ENCODE measurements at regions not wholly inside any gene's neighbourhood (a gene's known extent, or its start where the extent isn't known, plus 50 kb on each side); places are given as distances from the start of the nearest gene placed in this dataset.

- TF ChIP-seq, protein P1, sequence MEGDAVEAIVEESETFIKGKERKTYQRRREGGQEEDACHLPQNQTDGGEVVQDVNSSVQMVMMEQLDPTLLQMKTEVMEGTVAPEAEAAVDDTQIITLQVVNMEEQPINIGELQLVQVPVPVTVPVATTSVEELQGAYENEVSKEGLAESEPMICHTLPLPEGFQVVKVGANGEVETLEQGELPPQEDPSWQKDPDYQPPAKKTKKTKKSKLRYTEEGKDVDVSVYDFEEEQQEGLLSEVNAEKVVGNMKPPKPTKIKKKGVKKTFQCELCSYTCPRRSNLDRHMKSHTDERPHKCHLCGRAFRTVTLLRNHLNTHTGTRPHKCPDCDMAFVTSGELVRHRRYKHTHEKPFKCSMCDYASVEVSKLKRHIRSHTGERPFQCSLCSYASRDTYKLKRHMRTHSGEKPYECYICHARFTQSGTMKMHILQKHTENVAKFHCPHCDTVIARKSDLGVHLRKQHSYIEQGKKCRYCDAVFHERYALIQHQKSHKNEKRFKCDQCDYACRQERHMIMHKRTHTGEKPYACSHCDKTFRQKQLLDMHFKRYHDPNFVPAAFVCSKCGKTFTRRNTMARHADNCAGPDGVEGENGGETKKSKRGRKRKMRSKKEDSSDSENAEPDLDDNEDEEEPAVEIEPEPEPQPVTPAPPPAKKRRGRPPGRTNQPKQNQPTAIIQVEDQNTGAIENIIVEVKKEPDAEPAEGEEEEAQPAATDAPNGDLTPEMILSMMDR (IDR thresholded peaks at IDR 0.05), result no peak
- no peak for TF ChIP-seq EZH2 (IDR thresholded peaks at IDR 0.05; ENCODE audit: borderline replicate concordance, insufficient read depth, low read depth, low read length, poor library complexity, severe bottlenecking)
- H3K27me3 Mint-ChIP-seq, result peaks cover 8% of the 10 kb centered on the region
- no peak overlapping the region for H3K4me3 Mint-ChIP-seq
- H3K27ac ChIP-seq (ENCODE audit: low read length in 2 of 2), result no peak overlapping the region
- no peaks in the 10 kb centered on the region for H3K9me3 Mint-ChIP-seq (ENCODE audit: insufficient read depth)
- H3K27ac Mint-ChIP-seq, result no peak overlapping the region
- H3K36me3 ChIP-seq (replicated peaks in 1 of 2; ENCODE audit: control extremely low read depth in 1 of 2, control insufficient read depth in 1 of 2, extremely low read depth in 1 of 2, insufficient read depth in 2 of 2, low read length in 1 of 2), result no peaks in the 10 kb centered on the region
- no peak overlapping the region for H3K9ac ChIP-seq (ENCODE audit: low read length)
- ATAC-seq (ENCODE audit: low read depth) (no peak), DNase-seq (no peak)
- intact Hi-C loops (cut with micrococcal nuclease), result no loop called here
- H3K4me3 ChIP-seq (ENCODE audit: control extremely low read depth in 1 of 5, extremely low read depth in 1 of 5, insufficient read depth in 1 of 5, low read depth in 2 of 5, low read length in 4 of 5), result no peak overlapping the region
- no peaks in the 10 kb centered on the region for H3K79me2 ChIP-seq (ENCODE audit: control insufficient read depth, insufficient read depth, low read length)
- no peak overlapping the region for H3K4me2 ChIP-seq (replicated peaks; ENCODE audit: low read depth, low read length, poor library complexity, severe bottlenecking)
- H4K20me1 ChIP-seq (ENCODE audit: control insufficient read depth, insufficient read depth, low read length, poor library complexity, severe bottlenecking), result no peaks in the 10 kb centered on the region
- no peaks in the 10 kb centered on the region for H3K4me1 ChIP-seq (ENCODE audit: control insufficient read depth in 2 of 2, insufficient read depth in 2 of 2, low read length in 2 of 2)
- ChIA-PET POLR2A (no interaction called here), CTCF (no interaction called here)
- no peaks in the 10 kb centered on the region for H3K4me1 Mint-ChIP-seq
- no peaks in the 10 kb centered on the region for H3K27me3 ChIP-seq (replicated peaks in 1 of 4; ENCODE audit: control extremely low read depth in 1 of 4, control insufficient read depth in 3 of 4, insufficient read depth in 4 of 4, low read length in 3 of 4)
- no peaks in the 10 kb centered on the region for H3K9me3 ChIP-seq (ENCODE audit: control extremely low read depth in 1 of 3, control insufficient read depth in 2 of 3, insufficient read depth in 1 of 3, low read length in 2 of 3)
- WGBS (ENCODE audit: insufficient coverage), result 100% methylated on average over 1 of the region's 2 CpGs
- H2AFZ ChIP-seq (ENCODE audit: insufficient read depth, low read depth, low read length, poor library complexity, severe bottlenecking), result no peak overlapping the region
Measured at GRCh38 chr5:53239301-53239990, 129.9 kb upstream of the MOCS2 start.

GRCh38 chr5:53240661-53241060 is 131.1 kb upstream of the MOCS2 start:
- intact Hi-C loops (cut with micrococcal nuclease), result no loop called here

More at GRCh38 chr5:53240661-53241060, 131.1 kb upstream of the MOCS2 start:
- no peaks in the 10 kb centered on the region for H3K4me1 ChIP-seq (ENCODE audit: control insufficient read depth in 2 of 2, insufficient read depth in 2 of 2, low read length in 2 of 2)
- POLR2A ChIA-PET, result no interaction called here
- no peaks in the 10 kb centered on the region for H3K9me3 ChIP-seq (ENCODE audit: control extremely low read depth in 1 of 3, control insufficient read depth in 2 of 3, insufficient read depth in 1 of 3, low read length in 2 of 3)
- ATAC-seq (ENCODE audit: low read depth) (no peak), DNase-seq (no peak)
- H3K9me3 Mint-ChIP-seq (ENCODE audit: insufficient read depth), result no peaks in the 10 kb centered on the region
- no peaks in the 10 kb centered on the region for H3K79me2 ChIP-seq (ENCODE audit: control insufficient read depth, insufficient read depth, low read length)
- no peaks in the 10 kb centered on the region for H3K36me3 ChIP-seq (replicated peaks in 1 of 2; ENCODE audit: control extremely low read depth in 1 of 2, control insufficient read depth in 1 of 2, extremely low read depth in 1 of 2, insufficient read depth in 2 of 2, low read length in 1 of 2)
- no peaks in the 10 kb centered on the region for H4K20me1 ChIP-seq (ENCODE audit: control insufficient read depth, insufficient read depth, low read length, poor library complexity, severe bottlenecking)
- H3K27ac ChIP-seq (ENCODE audit: low read length in 2 of 2), result no peak overlapping the region
- no peak overlapping the region for H2AFZ ChIP-seq (ENCODE audit: insufficient read depth, low read depth, low read length, poor library complexity, severe bottlenecking)
- H3K27ac Mint-ChIP-seq, result no peak overlapping the region
- no peaks in the 10 kb centered on the region for H3K4me1 Mint-ChIP-seq
- no peak overlapping the region for H3K4me3 Mint-ChIP-seq
- H3K4me2 ChIP-seq (replicated peaks; ENCODE audit: low read depth, low read length, poor library complexity, severe bottlenecking), result no peak overlapping the region
- H3K4me3 ChIP-seq (ENCODE audit: control extremely low read depth in 1 of 5, extremely low read depth in 1 of 5, insufficient read depth in 1 of 5, low read depth in 2 of 5, low read length in 4 of 5), result no peak overlapping the region
- no peak overlapping the region for H3K9ac ChIP-seq (ENCODE audit: low read length)
- H3K27me3 Mint-ChIP-seq, result peaks cover 8% of the 10 kb centered on the region
- CTCF ChIA-PET, result no interaction called here
- no peaks in the 10 kb centered on the region for H3K27me3 ChIP-seq (replicated peaks in 1 of 4; ENCODE audit: control extremely low read depth in 1 of 4, control insufficient read depth in 3 of 4, insufficient read depth in 4 of 4, low read length in 3 of 4)
- TF ChIP-seq, protein P1 (IDR thresholded peaks at IDR 0.05), result no peak

Measured in B cell (primary cell).